ENCODE measurements at regions not wholly inside any gene's neighbourhood (a gene's known extent, or its start where the extent isn't known, plus 50 kb on each side); places are given as distances from the start of the nearest gene placed in this dataset.

- Histone ChIP-seq H3K27me3 (ENCODE audit: insufficient read depth, poor library complexity, severe bottlenecking) (no peaks in the 10 kb centered on the region), H3K4me3 (replicated peaks; ENCODE audit: insufficient read depth, low read length) (no peak overlapping the region), H3K27ac (replicated peaks) (no peak overlapping the region)
- TF ChIP-seq SPI1 (IDR thresholded peaks at IDR 0.05; ENCODE audit: borderline replicate concordance, low read depth) (no peak), CTCF (IDR thresholded peaks at IDR 0.05; ENCODE audit: insufficient read depth, low read length) (no peak), POLR2AphosphoS5 (IDR thresholded peaks at IDR 0.05; ENCODE audit: low read depth) (no peak), GABPA (IDR thresholded peaks at IDR 0.05; ENCODE audit: low read depth) (no peak), REST (IDR thresholded peaks at IDR 0.05; ENCODE audit: insufficient replicate concordance, low read depth) (no peak)
- DNase-seq (ENCODE audit: low read depth in 1 of 2, low spot score in 1 of 2), result no peak
Observed at GRCh38 chr1:232382671-232383070, 247.3 kb downstream of the SIPA1L2 start.

GRCh38 chr1:232381394-232382100 lies 248.4 kb downstream of the SIPA1L2 start:
- TF ChIP-seq CTCF (IDR thresholded peaks at IDR 0.05; ENCODE audit: insufficient read depth, low read length), result no peak
- no peak for TF ChIP-seq SPI1 (IDR thresholded peaks at IDR 0.05; ENCODE audit: borderline replicate concordance, low read depth)
- no peak overlapping the region for H3K4me3 ChIP-seq (replicated peaks; ENCODE audit: insufficient read depth, low read length)
- H3K27me3 ChIP-seq (ENCODE audit: insufficient read depth, poor library complexity, severe bottlenecking), result no peaks in the 10 kb centered on the region
- no peak overlapping the region for H3K27ac ChIP-seq (replicated peaks)
- DNase-seq (ENCODE audit: low read depth in 1 of 2, low spot score in 1 of 2), result no peak

- H3K4me3 ChIP-seq (replicated peaks; ENCODE audit: insufficient read depth, low read length), result no peak overlapping the region
- TF ChIP-seq POLR2AphosphoS5 (IDR thresholded peaks at IDR 0.05; ENCODE audit: low read depth) (no peak), CTCF (IDR thresholded peaks at IDR 0.05; ENCODE audit: insufficient read depth, low read length) (no peak), GABPA (IDR thresholded peaks at IDR 0.05; ENCODE audit: low read depth) (no peak), SPI1 (IDR thresholded peaks at IDR 0.05; ENCODE audit: borderline replicate concordance, low read depth) (no peak), REST (IDR thresholded peaks at IDR 0.05; ENCODE audit: insufficient replicate concordance, low read depth) (no peak)
- DNase-seq (ENCODE audit: low read depth in 1 of 2, low spot score in 1 of 2), result no peak
- no peaks in the 10 kb centered on the region for H3K27me3 ChIP-seq (ENCODE audit: insufficient read depth, poor library complexity, severe bottlenecking)
- H3K27ac ChIP-seq (replicated peaks), result no peak overlapping the region
Observed at GRCh38 chr1:232380596-232380995, 249.3 kb downstream of the SIPA1L2 start.

GRCh38 chr1:232380131-232380530 lies 249.8 kb downstream of the SIPA1L2 start:
- Histone ChIP-seq H3K27ac (replicated peaks) (no peak overlapping the region), H3K27me3 (ENCODE audit: insufficient read depth, poor library complexity, severe bottlenecking) (no peaks in the 10 kb centered on the region), H3K4me3 (replicated peaks; ENCODE audit: insufficient read depth, low read length) (no peak overlapping the region)
- no peak for DNase-seq (ENCODE audit: low read depth in 1 of 2, low spot score in 1 of 2)
- TF ChIP-seq CTCF (IDR thresholded peaks at IDR 0.05; ENCODE audit: insufficient read depth, low read length), result no peak
- no peak for TF ChIP-seq REST (IDR thresholded peaks at IDR 0.05; ENCODE audit: insufficient replicate concordance, low read depth)
- TF ChIP-seq SPI1 (IDR thresholded peaks at IDR 0.05; ENCODE audit: borderline replicate concordance, low read depth), result no peak
- TF ChIP-seq GABPA (IDR thresholded peaks at IDR 0.05; ENCODE audit: low read depth), result no peak
- TF ChIP-seq POLR2AphosphoS5 (IDR thresholded peaks at IDR 0.05; ENCODE audit: low read depth), result no peak
